Fibroblast of the aortic adventitia (primary cell): ENCODE measurements at regions not wholly inside any gene's neighbourhood (a gene's known extent, or its start where the extent isn't known, plus 50 kb on each side); places are given as distances from the start of the nearest gene placed in this dataset.

Experiments
- DNase-seq: peaks from one replicate; pipeline ENCODE4 v3.0.0-alpha.2; 2010; ENCODE audit warnings: low read depth
- H3K4me3 ChIP-seq: 2 replicates; pipeline ENCODE4 v1.5.1; 2011; ENCODE audit warnings: low read depth, mild to moderate bottlenecking, control low read depth, low read length, moderate library complexity
- TF ChIP-seq, protein P1 (sequence below): IDR thresholded peaks from 2 replicates; pipeline ENCODE4 v1.5.1; 2011; ENCODE audit warnings: mild to moderate bottlenecking, low read length, control low read depth, inconsistent platforms; ENCODE audit not compliant: insufficient read depth

DNA sequence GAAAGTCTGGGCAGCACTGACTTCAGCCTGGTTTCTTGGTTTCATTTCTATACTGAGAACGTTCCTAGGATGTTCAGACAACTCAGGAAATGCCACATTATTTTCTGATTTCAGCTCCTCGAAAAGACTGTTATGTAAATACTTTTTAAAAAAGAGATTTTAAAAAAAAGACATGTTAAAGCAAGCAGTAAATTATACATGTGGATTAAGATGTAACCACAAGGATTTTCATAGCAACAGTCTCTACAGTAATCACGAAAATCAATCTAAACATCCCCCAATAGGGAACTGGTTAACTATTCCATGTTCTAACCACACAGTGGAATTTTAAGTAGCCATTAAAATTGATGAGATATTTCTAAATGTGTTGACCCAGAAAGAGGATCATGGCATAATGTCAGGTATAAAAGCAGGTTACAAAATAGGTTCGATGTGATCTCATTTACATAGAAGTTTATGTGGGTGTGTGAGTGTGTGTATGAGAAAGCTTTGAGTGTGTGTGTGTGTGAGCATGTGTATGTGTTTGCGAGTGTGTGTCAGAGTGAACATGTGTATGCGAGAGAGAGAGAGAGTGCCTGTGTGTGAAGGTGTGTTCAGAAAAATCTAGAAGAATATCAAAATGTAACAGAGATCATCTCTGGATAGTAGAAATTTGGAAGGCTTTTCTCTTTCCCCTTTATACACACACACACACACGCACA, 63.0 kb upstream of the ERCC4 start:
- DNase-seq = no peak
- TF ChIP-seq, protein P1, sequence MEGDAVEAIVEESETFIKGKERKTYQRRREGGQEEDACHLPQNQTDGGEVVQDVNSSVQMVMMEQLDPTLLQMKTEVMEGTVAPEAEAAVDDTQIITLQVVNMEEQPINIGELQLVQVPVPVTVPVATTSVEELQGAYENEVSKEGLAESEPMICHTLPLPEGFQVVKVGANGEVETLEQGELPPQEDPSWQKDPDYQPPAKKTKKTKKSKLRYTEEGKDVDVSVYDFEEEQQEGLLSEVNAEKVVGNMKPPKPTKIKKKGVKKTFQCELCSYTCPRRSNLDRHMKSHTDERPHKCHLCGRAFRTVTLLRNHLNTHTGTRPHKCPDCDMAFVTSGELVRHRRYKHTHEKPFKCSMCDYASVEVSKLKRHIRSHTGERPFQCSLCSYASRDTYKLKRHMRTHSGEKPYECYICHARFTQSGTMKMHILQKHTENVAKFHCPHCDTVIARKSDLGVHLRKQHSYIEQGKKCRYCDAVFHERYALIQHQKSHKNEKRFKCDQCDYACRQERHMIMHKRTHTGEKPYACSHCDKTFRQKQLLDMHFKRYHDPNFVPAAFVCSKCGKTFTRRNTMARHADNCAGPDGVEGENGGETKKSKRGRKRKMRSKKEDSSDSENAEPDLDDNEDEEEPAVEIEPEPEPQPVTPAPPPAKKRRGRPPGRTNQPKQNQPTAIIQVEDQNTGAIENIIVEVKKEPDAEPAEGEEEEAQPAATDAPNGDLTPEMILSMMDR = no peak
- H3K4me3 ChIP-seq = no peak overlapping the region

GRCh38 chr16:13858873-13859580, 60.9 kb upstream of the ERCC4 start:
- H3K4me3 ChIP-seq = no peak overlapping the region
- TF ChIP-seq, protein P1 = no peak
- no peak for DNase-seq

GRCh38 chr16:13863075-13863765, 56.7 kb upstream of the ERCC4 start:
- no peak overlapping the region for H3K4me3 ChIP-seq
- DNase-seq = peak; percentile 7
- TF ChIP-seq, protein P1 = no peak

- no peak for DNase-seq
- TF ChIP-seq, protein P1 = no peak
- no peak overlapping the region for H3K4me3 ChIP-seq
Observed at GRCh38 chr16:13864689-13865088, 55.3 kb upstream of the ERCC4 start.

DNA sequence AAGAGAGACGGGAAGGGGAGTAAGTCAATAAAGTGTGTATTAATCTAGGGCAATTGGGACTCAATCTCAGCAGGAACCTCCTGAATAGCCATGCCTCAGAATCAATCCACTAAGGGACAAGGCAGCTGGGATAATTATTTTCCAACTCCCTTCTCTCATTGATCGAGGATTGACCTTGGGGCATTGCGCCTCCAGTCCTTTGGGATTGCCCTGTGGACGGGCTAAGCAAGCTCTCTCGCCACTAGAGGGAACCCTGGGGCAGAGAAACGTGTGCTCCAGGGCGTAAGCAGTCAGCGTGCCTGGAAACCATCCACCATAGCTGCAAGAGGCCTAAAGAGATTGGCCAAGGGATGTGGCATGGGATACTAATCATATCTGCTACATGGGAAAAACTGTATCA, 53.9 kb upstream of the ERCC4 start:
- H3K4me3 ChIP-seq = no peak overlapping the region
- DNase-seq = peak; percentile 92
- TF ChIP-seq, protein P1 = peak; percentile 90
